ENCODE measurements at regions not wholly inside any gene's neighbourhood (a gene's known extent, or its start where the extent isn't known, plus 50 kb on each side); places are given as distances from the start of the nearest gene placed in this dataset.
A peak's percentile ranks its signal among the peaks of the same experiment; 100 is the strongest.
"Not testable (repeated sequence)": the region's sequence is repeated elsewhere in the genome, so short reads cannot be mapped to it uniquely, and the experiment has no call there.

DNA sequence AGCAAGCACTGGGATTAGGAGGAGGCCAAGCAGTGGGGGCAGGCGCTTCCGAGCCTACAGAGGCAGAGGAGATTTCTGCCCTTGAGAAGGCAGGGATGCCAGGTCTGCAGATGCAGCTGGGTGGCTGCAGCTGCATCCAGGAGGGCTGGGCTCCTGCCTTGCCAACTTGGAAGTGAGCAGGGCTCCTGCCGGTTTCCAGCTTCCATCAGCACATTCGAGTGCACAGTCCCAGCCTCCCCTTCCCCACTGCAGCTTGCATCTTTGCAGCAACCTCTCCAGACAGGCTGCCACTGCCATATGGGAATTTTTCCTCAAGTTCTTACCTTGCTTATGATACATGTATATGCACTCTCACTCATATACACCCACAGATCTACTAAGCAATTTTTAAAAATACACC, 1234.3 kb upstream of the B3GALT2 start:
- DNase-seq (ENCODE audit: low spot score), result no peak

DNA sequence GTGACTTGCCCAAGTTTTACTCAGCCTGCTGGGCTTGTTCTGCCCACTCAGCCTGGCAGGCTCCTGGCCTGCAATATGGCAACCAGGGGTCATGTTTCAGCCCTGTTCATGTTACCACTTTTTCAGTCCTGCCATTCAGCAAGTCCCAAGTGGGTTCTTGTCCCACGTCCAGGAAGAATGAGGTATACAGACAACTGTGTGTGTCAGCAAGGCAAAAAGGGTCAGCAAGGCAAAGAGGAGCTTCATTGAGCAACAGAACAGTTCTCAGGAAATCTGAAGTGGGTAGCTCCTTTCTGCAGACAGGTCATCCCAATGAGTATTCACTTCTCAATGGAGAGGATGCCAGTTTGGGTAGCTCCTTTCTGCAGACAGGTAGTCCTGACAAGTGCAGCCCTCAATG, 1233.3 kb upstream of the B3GALT2 start:
- DNase-seq (ENCODE audit: low spot score), result peak; percentile 8

DNA sequence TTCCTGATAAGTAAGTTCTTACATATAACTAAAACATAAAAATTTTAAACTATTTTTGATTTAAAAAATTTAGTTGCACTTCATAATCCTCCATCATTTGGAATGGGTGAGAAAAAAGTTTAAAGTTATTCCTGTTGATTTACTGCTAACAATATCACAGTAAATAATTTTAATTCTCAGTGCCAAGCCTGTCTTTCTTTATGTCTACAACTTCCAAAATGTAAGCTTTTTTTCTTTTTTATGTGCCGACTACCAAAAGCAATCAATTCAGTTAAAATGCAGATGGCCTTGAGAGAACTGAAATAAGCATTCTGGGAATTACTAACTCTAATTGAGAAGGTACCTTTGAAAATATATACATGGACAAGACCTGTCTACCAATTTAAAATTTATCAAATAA, 1224.3 kb upstream of the B3GALT2 start:
- no peak for DNase-seq (ENCODE audit: low spot score)

DNA sequence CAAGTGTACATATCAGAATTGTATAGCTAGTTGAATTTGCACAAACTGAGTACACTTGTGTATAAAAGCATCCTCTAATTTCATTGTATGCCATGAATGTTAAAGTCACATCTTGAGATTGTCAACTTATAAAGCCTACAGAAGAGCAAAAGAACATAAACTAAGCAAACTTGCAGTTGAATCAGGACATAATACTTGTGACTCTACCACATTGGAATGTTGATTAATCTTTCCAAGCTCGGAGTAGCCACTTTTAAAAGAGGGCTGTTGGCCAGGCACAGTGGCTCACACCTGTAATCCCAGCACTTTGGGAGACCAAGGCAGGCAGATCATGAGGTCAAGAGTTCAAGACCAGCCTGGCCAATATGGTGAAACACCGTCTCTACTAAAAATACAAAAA, 1220.8 kb upstream of the B3GALT2 start:
- peak; percentile 20 for DNase-seq (ENCODE audit: low spot score)

DNA sequence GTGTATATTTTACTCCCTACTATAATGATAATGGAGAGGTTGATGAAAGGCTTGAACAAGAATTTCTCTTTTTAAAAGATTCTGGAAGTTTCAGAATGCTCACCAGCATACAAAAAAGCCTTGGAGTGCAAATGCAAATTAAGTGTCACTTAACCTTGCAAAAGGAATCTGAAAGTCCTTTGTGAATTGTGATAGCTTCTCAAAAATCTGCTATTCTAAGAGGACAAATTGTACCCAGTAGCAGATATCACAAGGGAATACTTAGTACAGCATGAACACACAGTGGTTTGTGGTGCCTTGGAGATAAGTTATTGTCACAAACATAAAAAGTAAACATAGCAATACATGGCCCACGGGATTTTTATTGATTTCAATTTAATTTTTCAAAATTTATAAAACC, 1208.3 kb upstream of the B3GALT2 start:
- DNase-seq (ENCODE audit: low spot score), result no peak

DNA sequence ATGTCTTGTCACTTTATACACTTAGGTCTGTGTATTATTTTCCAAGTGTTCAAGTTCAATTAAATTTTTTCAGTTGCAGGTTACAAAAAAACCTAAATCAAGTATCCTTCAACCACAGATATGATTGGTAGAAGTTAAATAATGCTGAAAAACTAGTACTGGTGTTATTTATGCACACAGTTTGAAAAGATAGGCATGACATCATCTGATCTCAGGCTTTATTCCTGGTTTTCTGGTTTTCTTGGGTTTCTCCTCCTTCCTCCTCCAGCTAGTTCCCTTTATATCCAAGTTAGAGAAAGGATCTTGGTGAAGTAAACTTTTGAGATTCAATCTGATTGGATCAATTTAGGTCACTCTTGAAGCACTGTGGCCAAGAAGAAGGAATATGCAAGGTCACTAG, 1201.1 kb upstream of the B3GALT2 start:
- no peak for DNase-seq (ENCODE audit: low spot score)

DNA sequence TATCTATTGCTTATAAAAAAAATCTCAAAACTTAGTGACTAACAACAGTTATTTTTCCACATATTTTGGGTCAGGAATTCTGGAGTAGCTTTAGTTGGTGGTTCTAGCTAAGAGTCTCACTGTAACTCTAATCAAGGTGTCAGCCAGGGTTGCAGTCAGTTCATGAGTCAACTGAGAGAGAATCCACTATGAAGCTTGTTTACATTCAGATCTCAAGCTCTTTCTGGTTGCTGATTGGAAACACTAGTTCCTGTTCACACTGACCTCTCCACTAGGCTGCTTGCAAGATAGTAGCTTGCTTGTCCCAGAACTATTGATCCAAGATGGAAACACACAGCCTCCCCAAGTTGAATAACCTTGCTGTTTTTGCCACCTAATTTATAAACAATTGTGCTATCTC, 1192.1 kb upstream of the B3GALT2 start:
- no peak for DNase-seq (ENCODE audit: low spot score)

DNA sequence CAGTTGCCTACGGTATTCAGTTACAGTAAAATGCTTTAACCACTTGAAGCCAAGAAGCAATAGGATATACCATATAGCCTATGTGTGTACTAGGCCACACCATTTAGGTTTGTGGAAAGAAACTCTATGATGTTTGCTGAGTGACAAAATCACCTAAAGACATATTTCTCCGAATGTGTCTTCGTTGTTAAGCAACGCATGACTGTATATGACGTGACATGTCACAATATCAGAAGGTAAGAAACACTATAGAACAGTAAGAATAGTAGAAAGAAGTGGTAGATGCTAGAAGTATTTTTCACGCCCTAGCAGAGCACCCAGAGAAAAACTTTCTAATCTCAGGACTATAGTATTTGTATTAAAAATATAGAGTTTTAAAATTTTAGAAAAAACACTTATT, 1188.2 kb upstream of the B3GALT2 start:
- no peak for DNase-seq (ENCODE audit: low spot score)

DNA sequence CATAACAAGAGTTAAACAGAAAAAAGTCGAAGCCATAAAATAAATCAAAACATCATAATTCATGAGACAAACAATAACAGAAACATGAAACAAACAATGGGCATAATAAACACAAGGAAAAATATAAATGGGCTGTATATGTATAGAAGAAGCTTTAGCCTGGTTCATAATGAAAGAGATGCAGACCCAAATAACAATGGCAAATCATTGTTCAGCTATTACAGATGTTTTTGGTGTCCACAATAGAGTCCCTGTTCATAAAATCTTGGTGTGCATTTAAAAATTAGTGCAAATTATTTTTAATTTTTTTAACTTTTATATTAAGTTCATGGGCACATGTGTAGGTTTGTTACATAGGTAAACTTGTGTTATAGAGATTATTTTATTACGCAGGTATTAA, 1185.9 kb upstream of the B3GALT2 start:
- no peak for DNase-seq (ENCODE audit: low spot score)

DNA sequence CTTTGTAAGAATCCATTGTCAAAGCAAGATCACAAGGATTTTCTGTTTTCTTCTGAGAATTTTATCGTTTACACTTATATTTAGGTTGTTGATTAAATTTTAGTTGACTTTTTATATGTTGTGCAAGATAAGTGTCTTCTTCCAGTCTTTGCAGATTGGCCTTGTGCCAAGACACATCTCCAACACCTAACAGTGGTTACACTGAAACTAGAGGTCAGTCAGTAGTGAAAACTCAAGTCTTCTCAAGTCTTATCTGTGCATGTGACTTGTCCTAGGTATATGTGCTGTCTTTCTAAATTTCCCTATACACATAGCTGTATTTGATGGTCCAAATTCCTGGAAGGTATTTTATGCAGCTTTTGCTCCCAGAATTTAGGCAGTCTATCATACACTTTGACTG, 1183.2 kb upstream of the B3GALT2 start:
- DNase-seq (ENCODE audit: low spot score), result no peak

DNA sequence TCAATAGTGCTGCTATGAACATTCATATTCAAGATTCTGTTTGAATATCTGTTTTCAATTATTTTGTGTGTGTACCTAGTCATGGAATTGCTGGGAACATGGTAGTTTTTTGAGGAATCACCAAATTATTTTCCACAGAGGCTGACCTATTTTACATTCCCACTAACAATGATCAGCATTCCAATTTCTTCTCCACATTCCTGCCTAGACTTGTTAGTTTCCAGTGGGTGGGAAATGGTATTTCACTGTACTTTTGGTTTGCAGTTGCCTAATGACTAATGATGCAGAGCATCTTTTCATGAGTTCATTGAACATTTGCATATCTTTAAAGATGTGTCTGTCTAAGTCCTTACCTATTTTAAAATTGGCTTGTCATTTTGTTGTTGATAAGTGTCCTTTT, 1182.6 kb upstream of the B3GALT2 start:
- no peak for DNase-seq (ENCODE audit: low spot score)

DNA sequence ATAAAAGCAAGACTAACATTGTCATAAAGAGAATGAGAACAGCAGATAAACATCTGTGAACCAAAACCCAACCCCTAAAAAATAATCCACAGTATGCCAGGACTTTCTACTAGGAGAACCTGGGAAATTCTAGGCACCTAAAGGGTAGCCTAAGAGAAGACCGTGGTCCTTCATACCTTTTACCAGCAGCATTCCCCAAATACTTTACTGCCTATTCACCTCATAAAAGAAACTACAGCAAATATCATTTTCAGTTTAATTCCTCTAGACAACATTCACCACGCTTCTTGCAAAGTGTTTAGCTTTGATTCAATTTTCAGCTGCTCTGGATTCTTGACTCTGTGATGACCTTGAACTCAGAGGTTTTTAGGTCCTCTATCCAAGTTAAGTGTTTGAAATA, 1180.7 kb upstream of the B3GALT2 start:
- no peak for DNase-seq (ENCODE audit: low spot score)

DNA sequence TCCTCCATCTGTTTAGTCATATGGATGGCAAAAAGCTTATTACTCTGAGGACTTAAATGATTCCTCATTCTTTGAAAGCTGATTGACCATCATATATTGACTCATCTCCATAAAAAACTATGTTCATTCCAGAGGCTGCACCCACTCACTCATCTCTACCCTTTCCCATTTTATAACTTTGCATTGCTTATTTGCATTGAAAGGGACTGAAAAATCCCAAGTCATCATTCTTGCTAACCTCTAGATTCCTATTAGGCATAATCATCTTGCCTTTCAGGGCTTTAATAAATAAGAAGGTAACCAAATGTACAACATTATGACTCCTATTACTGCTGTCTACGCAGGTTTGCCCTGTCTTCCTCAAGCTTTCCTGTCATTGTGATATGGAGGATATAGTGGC, 1180.3 kb upstream of the B3GALT2 start:
- no peak for DNase-seq (ENCODE audit: low spot score)

DNA sequence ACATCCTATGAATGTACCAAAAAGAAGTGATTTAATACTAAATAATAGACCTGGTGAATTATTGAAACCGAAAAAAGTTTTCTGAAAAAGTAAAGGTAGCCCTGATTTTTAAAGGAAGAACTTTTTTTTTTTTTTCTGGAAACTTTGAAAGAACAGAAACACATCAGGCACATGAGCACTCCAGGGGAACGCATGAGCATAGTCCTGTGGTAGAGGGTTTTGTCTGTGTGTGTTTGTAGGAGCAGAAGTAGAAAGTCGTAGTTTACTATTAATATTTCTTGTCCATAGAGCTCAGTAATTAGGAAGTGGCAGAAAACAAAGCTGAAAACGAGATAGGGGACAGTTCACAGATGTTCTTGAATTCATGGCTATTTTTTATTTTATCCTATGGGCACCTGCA, 1175.9 kb upstream of the B3GALT2 start:
- no peak for DNase-seq (ENCODE audit: low spot score)

DNA sequence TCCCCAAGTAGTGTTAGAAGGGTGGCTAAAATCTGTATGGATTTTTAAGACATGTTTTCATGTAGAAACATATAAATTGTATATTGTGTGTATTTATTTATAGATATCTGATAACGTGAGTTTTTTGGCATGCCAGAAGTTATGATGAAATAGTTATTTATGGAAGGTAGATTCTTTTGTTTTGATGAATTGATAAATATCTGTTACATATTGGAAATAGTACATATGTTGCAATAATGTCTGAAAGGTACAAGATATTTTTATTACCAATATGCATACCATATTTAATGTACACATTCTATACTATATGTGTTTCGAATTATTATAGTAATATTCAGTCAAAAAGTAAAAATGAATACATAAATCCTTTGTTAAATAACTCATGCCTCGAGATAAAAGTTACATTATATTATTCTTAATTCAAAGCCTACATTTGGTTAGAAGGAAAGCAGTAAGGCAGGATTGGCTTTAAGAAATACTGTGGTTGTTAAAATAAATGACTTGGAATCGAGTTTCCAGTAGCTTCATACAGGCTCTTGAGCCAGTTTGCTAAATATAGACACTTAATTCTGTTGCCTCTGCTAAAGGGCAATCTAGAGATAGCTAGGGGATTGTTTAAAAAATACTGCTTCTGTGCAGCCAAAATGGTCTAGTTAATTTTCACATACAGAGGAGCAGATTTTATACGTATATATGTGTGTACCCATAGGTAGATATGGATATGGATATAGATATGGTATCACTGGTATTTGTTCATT, 1175.1 kb upstream of the B3GALT2 start:
- no peak for DNase-seq (ENCODE audit: low spot score)

DNA sequence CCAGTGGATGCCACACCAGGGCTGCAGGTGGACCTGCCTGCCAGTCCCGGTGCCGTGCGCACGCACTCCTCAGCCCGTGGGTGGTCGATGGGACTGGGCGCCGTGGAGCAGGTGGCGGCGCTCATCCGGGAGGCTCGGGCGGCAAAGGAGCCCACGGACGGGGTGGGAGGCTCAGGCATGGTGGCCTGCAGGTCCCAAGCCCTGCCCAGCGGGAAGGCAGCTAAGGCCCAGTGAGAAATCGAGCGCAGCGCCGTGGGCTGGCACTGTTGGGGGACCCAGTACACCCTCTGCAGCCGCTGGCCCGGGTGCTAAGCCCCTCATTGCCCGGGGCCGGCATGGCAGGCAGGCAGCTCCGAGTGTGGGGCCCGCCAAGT, 1171.8 kb upstream of the B3GALT2 start:
- no peak for DNase-seq (ENCODE audit: low spot score)

DNA sequence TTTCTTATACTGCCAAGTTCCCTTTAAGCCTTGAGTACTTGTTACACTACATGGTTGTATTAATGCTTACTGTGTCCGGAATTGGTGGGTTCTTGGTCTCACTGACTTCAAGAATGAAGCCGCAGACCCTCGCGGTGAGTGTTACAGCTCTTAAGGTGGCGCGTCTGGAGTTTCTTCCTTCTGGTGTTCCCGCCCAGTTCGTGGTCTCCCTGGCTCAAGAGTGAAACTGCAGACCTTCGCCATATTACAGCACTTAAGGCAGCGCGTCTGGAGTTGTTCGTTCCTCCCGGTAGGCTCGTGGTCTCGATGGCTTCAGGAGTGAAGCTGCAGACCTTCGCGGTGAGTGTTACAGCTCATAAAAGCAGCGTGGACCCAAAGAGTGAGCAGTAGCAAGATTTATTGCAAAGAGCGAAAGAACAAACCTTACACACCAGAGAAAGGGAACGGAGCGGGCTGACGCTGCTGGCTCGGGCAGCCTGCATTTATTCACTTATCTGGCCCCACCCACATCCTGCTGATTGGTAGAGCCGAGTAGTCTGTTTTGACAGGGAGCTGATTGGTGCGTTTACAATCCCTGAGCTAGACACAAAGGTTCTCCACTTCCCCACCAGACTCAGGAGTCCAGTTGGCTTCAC, 1171.3 kb upstream of the B3GALT2 start:
- not testable (repeated sequence) for DNase-seq (ENCODE audit: low spot score)

DNA sequence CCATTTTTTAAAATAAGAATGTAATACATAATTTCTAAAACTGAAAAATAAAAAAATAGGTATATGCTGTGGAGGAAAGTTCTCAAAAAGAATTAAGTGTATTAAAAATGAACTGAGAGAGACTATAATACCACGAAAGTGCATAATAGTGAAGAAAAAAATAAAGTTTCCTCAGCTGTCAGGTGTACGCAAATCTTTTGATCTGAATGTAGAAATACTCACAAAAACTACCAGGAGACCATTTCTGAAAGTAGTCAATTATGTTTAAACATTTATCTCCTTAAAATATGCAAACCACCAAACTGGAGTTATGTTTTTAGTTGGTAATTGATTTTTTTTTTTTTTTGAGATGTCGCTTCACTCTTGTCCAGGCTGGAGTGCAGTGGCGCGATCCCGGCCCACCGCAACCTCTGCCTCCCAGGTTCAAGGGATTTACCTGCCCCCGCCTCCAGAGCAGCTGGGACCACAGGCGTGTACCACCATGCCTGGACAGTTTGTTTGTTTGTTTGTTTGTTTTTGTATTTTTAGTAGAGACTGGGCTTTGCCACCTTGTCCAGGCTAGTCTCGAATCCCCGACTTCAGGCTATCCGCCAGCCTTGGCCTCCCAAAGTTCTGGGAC, 1169.2 kb upstream of the B3GALT2 start:
- DNase-seq (ENCODE audit: low spot score), result no peak

DNA sequence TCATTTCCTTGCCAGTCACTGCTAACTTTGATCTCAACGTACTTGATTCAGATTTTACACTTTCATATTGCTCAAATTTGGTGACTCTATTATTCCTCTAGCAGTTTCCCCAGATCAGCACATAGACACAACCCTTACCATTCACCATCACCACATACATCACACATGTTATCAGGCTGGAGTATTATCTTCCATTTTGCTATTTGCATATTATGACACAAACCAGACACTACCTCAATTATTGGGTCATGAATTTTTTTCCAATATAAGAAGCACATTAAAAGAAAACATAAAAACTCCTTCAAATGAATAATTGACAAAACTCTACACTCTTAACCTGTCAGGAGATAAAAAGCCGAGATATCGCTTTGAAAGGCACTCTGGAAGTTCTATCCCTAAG, 1166.7 kb upstream of the B3GALT2 start:
- DNase-seq (ENCODE audit: low spot score), result no peak

DNA sequence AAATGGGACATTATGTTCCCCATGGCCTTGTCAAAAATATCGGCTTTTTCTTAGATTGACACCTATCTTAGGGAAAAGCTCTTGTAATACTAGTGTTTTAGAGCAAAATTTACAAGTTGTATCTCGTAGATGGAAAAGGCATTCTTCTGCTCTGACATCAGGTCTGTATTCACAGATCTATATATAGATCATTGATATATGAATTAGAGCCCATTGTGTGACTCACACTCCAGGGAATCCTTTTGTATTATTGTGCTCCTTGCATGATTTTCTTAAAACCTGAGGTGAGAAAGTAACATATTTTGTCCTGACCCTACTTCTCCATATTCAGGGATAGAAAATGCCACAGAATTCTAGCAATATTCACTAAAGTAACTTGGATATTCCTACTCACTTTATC, 1160.8 kb upstream of the B3GALT2 start:
- no peak for DNase-seq (ENCODE audit: low spot score)

DNA sequence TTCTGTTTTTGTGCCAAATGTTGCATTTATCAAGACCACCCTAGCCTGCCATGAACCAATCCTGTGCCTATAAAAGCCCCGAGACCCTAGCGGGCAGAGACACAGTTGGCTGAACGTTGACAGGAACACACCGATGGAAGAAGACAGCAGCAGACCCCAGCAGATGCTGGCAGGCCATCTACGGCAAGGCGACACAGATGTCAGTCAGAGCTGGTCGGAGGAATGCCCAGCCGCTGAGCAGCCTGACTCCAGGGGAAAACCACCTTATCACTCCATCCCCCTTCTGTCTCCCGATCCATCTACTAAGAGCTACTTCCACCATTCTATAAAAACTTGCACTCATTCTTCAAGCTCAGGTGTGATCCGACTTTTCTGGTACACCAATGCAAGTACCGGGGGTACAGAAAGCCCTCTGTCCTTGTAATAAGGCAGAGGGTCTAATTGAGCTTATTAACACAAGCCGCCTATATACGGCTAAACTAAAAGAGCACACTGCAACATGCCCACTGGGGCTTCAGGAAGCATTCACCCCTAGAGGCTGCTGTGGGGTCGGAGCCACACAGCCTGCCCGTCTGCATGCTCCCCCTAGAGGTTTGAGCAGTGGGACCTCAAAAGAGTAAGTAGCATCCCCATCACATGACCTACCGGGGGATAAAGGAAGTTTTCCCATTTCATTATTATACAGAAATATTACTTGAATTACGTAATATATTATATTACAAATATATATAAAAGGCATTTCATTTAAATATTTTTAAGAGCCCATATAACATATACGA, 1156.3 kb upstream of the B3GALT2 start:
- no peak for DNase-seq (ENCODE audit: low spot score)

DNA sequence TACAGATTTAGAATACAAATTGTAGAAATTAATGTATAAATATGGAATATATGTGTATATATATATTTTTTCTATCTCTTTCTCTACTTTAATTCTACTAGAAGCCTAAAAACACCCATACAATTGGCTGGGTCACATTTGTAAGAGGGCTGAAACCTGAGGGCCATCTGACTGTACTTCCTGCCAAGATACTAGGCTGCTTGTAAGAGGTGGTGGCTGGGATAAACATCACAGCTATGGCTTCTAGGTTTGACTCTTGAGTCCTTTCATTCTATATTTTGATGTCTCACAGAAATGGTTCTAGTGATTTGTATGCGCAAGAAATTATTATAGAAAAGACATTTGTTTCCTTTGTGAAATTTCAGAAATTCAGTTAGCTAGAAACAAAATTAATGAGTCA, 1155.2 kb upstream of the B3GALT2 start:
- no peak for DNase-seq (ENCODE audit: low spot score)

DNA sequence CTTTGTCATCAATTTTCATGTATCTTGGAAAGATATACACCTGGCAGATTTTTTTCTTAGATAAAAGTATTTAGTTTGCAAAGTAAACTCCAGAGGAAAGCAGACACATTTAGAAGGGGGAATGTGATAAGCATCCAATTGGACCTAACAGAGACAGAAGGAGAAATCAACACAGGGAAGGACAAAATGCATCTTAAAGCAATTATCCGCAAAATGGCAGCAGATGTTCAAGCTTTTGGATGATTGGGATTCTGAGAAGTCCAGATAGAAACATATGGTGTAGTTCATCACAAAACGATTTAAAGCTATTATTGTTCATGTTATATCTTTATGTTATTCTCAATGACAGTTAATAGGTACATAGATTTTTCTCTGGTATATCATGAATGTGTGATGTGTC, 1153.1 kb upstream of the B3GALT2 start:
- DNase-seq (ENCODE audit: low spot score), result no peak

All from RKO (cell line).